ENCODE measurements at regions not wholly inside any gene's neighbourhood (a gene's known extent, or its start where the extent isn't known, plus 50 kb on each side); places are given as distances from the start of the nearest gene placed in this dataset.

- Mint-ChIP-seq H3K9me3 (no peaks in the 10 kb centered on the region), H3K27ac (no peak overlapping the region), H3K4me3 (no peak overlapping the region), H3K4me1 (no peaks in the 10 kb centered on the region), H3K36me3 (ENCODE audit: low read depth) (no peaks in the 10 kb centered on the region), H3K27me3 (no peaks in the 10 kb centered on the region)
- DNase-seq = no peak
- ChIA-PET CTCF (no interaction called here), POLR2A (no interaction called here)
Measured at GRCh38 chr12:108004319-108004718, 124.8 kb upstream of the WSCD2 start.

GRCh38 chr12:108008163-108008905 lies 120.8 kb upstream of the WSCD2 start:
- Mint-ChIP-seq H3K4me1 (no peaks in the 10 kb centered on the region), H3K27me3 (peaks cover 8% of the 10 kb centered on the region), H3K4me3 (no peak overlapping the region), H3K27ac (no peak overlapping the region), H3K9me3 (no peaks in the 10 kb centered on the region), H3K36me3 (ENCODE audit: low read depth) (no peaks in the 10 kb centered on the region)
- ChIA-PET CTCF (no interaction called here), POLR2A (no interaction called here)
- no peak for DNase-seq

GRCh38 chr12:108009442-108010070 lies 119.5 kb upstream of the WSCD2 start:
- H3K4me1 Mint-ChIP-seq = no peaks in the 10 kb centered on the region
- no peak for DNase-seq
- peaks cover 13% of the 10 kb centered on the region for H3K27me3 Mint-ChIP-seq
- ChIA-PET POLR2A (no interaction called here), CTCF (no interaction called here)
- no peaks in the 10 kb centered on the region for H3K36me3 Mint-ChIP-seq (ENCODE audit: low read depth)
- H3K27ac Mint-ChIP-seq = no peak overlapping the region
- no peaks in the 10 kb centered on the region for H3K9me3 Mint-ChIP-seq
- no peak overlapping the region for H3K4me3 Mint-ChIP-seq

GRCh38 chr12:108016022-108016564 lies 113.0 kb upstream of the WSCD2 start:
- POLR2A ChIA-PET = no interaction called here
- H3K4me3 Mint-ChIP-seq = no peak overlapping the region
- CTCF ChIA-PET = no interaction called here
- no peak for DNase-seq
- no peaks in the 10 kb centered on the region for H3K4me1 Mint-ChIP-seq
- H3K9me3 Mint-ChIP-seq = peaks cover 2% of the 10 kb centered on the region
- peaks cover 11% of the 10 kb centered on the region for H3K27me3 Mint-ChIP-seq
- H3K27ac Mint-ChIP-seq = no peak overlapping the region
- no peaks in the 10 kb centered on the region for H3K36me3 Mint-ChIP-seq (ENCODE audit: low read depth)

- H3K36me3 Mint-ChIP-seq (ENCODE audit: low read depth) = no peaks in the 10 kb centered on the region
- H3K4me1 Mint-ChIP-seq = no peaks in the 10 kb centered on the region
- no peak overlapping the region for H3K27ac Mint-ChIP-seq
- H3K27me3 Mint-ChIP-seq = peaks cover 11% of the 10 kb centered on the region
- H3K4me3 Mint-ChIP-seq = no peak overlapping the region
- peaks cover 2% of the 10 kb centered on the region for H3K9me3 Mint-ChIP-seq
- POLR2A ChIA-PET = no interaction called here
- DNase-seq = no peak
- CTCF ChIA-PET = no interaction called here
Measured at GRCh38 chr12:108017472-108018057, 111.5 kb upstream of the WSCD2 start.

- no peak for DNase-seq
- no peak overlapping the region for H3K27ac Mint-ChIP-seq
- peaks cover 2% of the 10 kb centered on the region for H3K9me3 Mint-ChIP-seq
- H3K4me3 Mint-ChIP-seq = no peak overlapping the region
- H3K27me3 Mint-ChIP-seq = peaks cover 2% of the 10 kb centered on the region
- POLR2A ChIA-PET = no interaction called here
- CTCF ChIA-PET = no interaction called here
- H3K36me3 Mint-ChIP-seq (ENCODE audit: low read depth) = no peaks in the 10 kb centered on the region
- H3K4me1 Mint-ChIP-seq = no peaks in the 10 kb centered on the region
Measured at GRCh38 chr12:108019862-108020261, 109.2 kb upstream of the WSCD2 start.

GRCh38 chr12:108021141-108021540 lies 107.9 kb upstream of the WSCD2 start:
- H3K4me1 Mint-ChIP-seq = no peaks in the 10 kb centered on the region

DNA sequence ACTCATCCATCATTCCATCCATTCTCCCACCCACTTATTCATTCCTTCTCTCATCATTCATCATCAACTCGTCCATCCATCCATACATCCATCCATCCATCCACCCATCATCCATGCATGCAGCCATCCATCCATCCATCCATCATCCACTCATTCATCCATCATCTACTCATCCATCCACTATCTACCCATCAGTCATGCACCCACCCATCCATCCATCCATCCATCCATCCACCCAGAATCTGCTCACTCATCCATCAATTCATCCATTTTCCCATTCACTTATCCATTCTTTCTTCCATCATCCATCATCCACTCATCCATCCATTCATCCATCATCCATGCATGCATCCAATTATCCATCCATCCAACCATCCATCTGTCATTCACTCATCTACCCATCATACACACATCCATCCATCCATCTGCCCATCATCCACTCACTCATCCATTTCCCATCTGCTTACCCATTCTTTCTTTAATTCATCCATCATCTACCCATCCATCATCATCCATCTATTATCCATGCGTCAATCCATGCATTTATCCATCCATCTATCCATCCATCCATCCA lies 107.1 kb upstream of the WSCD2 start:
- ChIA-PET POLR2A (no interaction called here), CTCF (no interaction called here)
- DNase-seq = no peak
- no peak overlapping the region for H3K27ac Mint-ChIP-seq
- H3K4me1 Mint-ChIP-seq = no peaks in the 10 kb centered on the region
- no peak overlapping the region for H3K4me3 Mint-ChIP-seq
- peaks cover 2% of the 10 kb centered on the region for H3K9me3 Mint-ChIP-seq
- H3K36me3 Mint-ChIP-seq (ENCODE audit: low read depth) = no peaks in the 10 kb centered on the region
- peaks cover 2% of the 10 kb centered on the region for H3K27me3 Mint-ChIP-seq

More at GRCh38 chr12:108021141-108021540, 107.9 kb upstream of the WSCD2 start:
- Mint-ChIP-seq H3K27ac (no peak overlapping the region), H3K9me3 (peaks cover 2% of the 10 kb centered on the region), H3K27me3 (peaks cover 2% of the 10 kb centered on the region), H3K4me3 (no peak overlapping the region), H3K36me3 (ENCODE audit: low read depth) (no peaks in the 10 kb centered on the region)
- no peak for DNase-seq
- ChIA-PET CTCF (no interaction called here), POLR2A (no interaction called here)

GRCh38 chr12:108029051-108029835 lies 99.8 kb upstream of the WSCD2 start:
- Mint-ChIP-seq H3K27ac (no peak overlapping the region), H3K27me3 (no peaks in the 10 kb centered on the region), H3K9me3 (no peaks in the 10 kb centered on the region), H3K4me1 (peaks cover 2% of the 10 kb centered on the region), H3K4me3 (no peak overlapping the region), H3K36me3 (ENCODE audit: low read depth) (no peaks in the 10 kb centered on the region)
- ChIA-PET CTCF (interaction anchor here (1.8 kb wide), 1 partner anchor 18 kb away, joined by 3 read pairs; no protein-coding TSS in a partner anchor), POLR2A (no interaction called here)
- DNase-seq = no peak

DNA sequence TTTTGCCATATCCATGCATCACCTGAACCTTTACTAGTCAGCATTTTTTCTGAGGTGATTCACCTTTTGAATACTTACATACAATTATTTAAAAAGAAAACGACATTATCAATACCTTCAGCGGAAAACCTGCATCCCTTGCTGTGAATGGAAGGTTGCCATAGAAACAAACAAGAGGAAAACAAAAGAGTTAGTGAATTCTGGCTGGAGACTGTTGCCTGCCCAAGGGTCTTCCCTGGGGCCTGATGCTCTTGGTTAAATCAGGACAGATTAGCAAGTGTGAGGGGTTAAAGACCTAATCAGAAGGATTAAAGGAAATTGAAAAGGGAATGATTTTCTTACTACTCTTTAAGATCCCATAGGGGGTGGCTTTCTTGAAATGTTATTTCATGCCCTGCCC lies 96.0 kb upstream of the WSCD2 start:
- Mint-ChIP-seq H3K4me3 (no peak overlapping the region), H3K36me3 (ENCODE audit: low read depth) (no peaks in the 10 kb centered on the region), H3K27ac (no peak overlapping the region), H3K4me1 (peaks cover 2% of the 10 kb centered on the region), H3K27me3 (no peaks in the 10 kb centered on the region), H3K9me3 (no peaks in the 10 kb centered on the region)
- CTCF ChIA-PET = no interaction called here
- no peak for DNase-seq
- POLR2A ChIA-PET = no interaction called here

DNA sequence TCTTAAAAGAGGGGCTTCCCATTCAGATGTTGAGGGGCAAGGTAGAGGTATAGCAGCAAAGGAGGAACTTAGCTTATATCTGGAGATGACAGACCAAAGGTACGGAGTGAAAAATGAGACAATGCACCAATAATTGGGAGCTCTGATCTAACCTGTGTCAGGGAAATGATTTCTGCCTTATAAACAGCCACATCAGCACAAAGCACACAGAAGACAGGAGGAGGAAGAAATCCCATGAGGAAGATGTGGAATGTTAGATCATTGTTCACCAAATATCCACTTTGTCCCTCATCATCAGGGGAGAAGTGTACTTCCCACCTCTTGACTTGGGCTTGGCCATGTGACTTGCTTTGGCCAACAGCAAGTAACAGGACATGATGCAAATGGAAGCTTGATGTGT lies 93.7 kb upstream of the WSCD2 start:
- no peaks in the 10 kb centered on the region for H3K27me3 Mint-ChIP-seq
- no peaks in the 10 kb centered on the region for H3K9me3 Mint-ChIP-seq
- peaks cover 2% of the 10 kb centered on the region for H3K4me1 Mint-ChIP-seq
- ChIA-PET POLR2A (no interaction called here), CTCF (no interaction called here)
- no peak overlapping the region for H3K4me3 Mint-ChIP-seq
- no peak for DNase-seq
- H3K27ac Mint-ChIP-seq = no peak overlapping the region
- no peaks in the 10 kb centered on the region for H3K36me3 Mint-ChIP-seq (ENCODE audit: low read depth)

DNA sequence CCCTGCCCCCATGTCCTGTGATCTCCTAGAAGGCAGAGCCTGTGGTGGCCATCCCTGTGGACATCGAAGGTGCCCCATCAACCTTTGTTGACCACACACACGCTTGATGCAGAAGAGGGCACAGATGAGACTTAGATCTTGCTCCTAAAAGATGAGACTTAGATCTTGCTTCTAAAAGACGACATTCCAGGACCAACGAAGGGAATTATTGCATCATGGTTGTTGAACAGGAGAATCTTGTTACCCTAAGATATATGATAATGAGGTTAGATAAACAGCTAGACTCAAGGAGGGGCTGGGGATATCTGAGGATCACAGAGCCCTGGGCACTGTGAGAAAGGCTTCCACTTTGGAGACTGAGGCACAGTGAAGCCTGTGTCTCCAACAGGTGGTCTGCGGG lies 91.1 kb upstream of the WSCD2 start:
- ChIA-PET POLR2A (no interaction called here), CTCF (no interaction called here)
- Mint-ChIP-seq H3K9me3 (no peaks in the 10 kb centered on the region), H3K27me3 (no peaks in the 10 kb centered on the region), H3K4me1 (peaks cover 2% of the 10 kb centered on the region), H3K27ac (no peak overlapping the region), H3K4me3 (no peak overlapping the region), H3K36me3 (ENCODE audit: low read depth) (no peaks in the 10 kb centered on the region)
- no peak for DNase-seq

GRCh38 chr12:108039794-108040193 lies 89.3 kb upstream of the WSCD2 start:
- no peaks in the 10 kb centered on the region for H3K4me1 Mint-ChIP-seq
- no peak for DNase-seq
- H3K27me3 Mint-ChIP-seq = no peaks in the 10 kb centered on the region
- H3K36me3 Mint-ChIP-seq (ENCODE audit: low read depth) = no peaks in the 10 kb centered on the region
- POLR2A ChIA-PET = no interaction called here
- H3K9me3 Mint-ChIP-seq = no peaks in the 10 kb centered on the region
- H3K27ac Mint-ChIP-seq = no peak overlapping the region
- CTCF ChIA-PET = no interaction called here
- H3K4me3 Mint-ChIP-seq = no peak overlapping the region
